NT2/D1 (cell line): ENCODE measurements at regions not wholly inside any gene's neighbourhood (a gene's known extent, or its start where the extent isn't known, plus 50 kb on each side); places are given as distances from the start of the nearest gene placed in this dataset.

Source experiments
- DNase-seq: peaks from one replicate; pipeline ENCODE4 v3.0.0-alpha.2; 2011; ENCODE audit warnings: low read depth, low spot score
- H3K27me3 ChIP-seq: 2 replicates; pipeline ENCODE4 v1.6.0; 2011; ENCODE audit warnings: mild to moderate bottlenecking; ENCODE audit not compliant: insufficient read length, insufficient read depth
- H3K36me3 ChIP-seq: 2 replicates; pipeline ENCODE4 v1.6.1; 2011; ENCODE audit warnings: mild to moderate bottlenecking, low read length, mixed read lengths; ENCODE audit not compliant: insufficient read depth, insufficient read length
- H3K4me1 ChIP-seq: 2 replicates; pipeline ENCODE4 v1.5.1; 2011; ENCODE audit not compliant: insufficient read depth, insufficient read length
- H3K4me3 ChIP-seq: 2 replicates; pipeline ENCODE4 v1.5.1; 2011; ENCODE audit warnings: low read depth; ENCODE audit not compliant: insufficient read length
- H3K9ac ChIP-seq: 2 replicates; pipeline ENCODE4 v1.6.0; 2011; ENCODE audit warnings: low read depth; ENCODE audit not compliant: insufficient read length
- H3K9me3 ChIP-seq: 2 replicates; pipeline ENCODE4 v1.5.1; 2011; ENCODE audit warnings: mild to moderate bottlenecking, low read length; ENCODE audit not compliant: insufficient read depth
- SUZ12 ChIP-seq: IDR thresholded peaks from 2 replicates; pipeline ENCODE4 v1.6.1; 2011; ENCODE audit not compliant: insufficient read length, insufficient read depth; ENCODE audit errors: extremely low read depth
- YY1 ChIP-seq: IDR thresholded peaks from 2 replicates; pipeline ENCODE4 v1.6.1; 2011; ENCODE audit not compliant: insufficient read length, insufficient read depth
- ZNF274 ChIP-seq: IDR thresholded peaks from 2 replicates; pipeline ENCODE4 v1.6.1; 2011; ENCODE audit warnings: mild to moderate bottlenecking, low read depth, low read length

DNA sequence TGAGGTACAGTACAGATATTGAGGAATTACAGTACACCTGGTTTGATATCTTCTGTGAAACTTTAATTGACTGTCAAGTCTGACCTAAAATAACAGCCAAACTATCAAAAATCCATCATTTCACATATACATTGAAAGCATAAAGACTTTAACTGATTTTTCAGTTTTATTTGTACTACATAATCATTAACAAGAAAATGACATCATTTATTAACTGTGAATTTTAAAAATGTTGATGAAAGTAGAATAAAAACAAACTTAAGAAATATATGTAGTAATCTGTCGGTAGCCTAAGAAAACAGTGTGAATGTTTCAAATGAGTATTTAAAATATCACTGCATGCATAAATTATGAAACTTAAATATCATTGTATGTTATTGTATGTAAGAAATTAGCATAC is 836.7 kb upstream of the GHITM start:
- Histone ChIP-seq H3K4me1 (no peaks in the 10 kb centered on the region), H3K9ac (no peak overlapping the region), H3K36me3 (no peaks in the 10 kb centered on the region), H3K9me3 (no peaks in the 10 kb centered on the region), H3K4me3 (no peak overlapping the region), H3K27me3 (no peaks in the 10 kb centered on the region)
- no peak for DNase-seq
- TF ChIP-seq ZNF274 (no peak), YY1 (no peak), SUZ12 (no peak)

GRCh38 chr10:83310688-83311087 is 828.6 kb upstream of the GHITM start:
- TF ChIP-seq SUZ12 (no peak), ZNF274 (no peak), YY1 (no peak)
- no peaks in the 10 kb centered on the region for H3K27me3 ChIP-seq
- no peaks in the 10 kb centered on the region for H3K36me3 ChIP-seq
- H3K4me3 ChIP-seq: no peak overlapping the region
- no peak for DNase-seq
- no peaks in the 10 kb centered on the region for H3K4me1 ChIP-seq
- no peaks in the 10 kb centered on the region for H3K9me3 ChIP-seq
- no peak overlapping the region for H3K9ac ChIP-seq

- Histone ChIP-seq H3K27me3 (no peaks in the 10 kb centered on the region), H3K9ac (no peak overlapping the region), H3K36me3 (no peaks in the 10 kb centered on the region), H3K9me3 (no peaks in the 10 kb centered on the region), H3K4me3 (no peak overlapping the region), H3K4me1 (no peaks in the 10 kb centered on the region)
- no peak for TF ChIP-seq ZNF274
- no peak for TF ChIP-seq SUZ12
- TF ChIP-seq YY1: no peak
- DNase-seq: no peak
Observed at GRCh38 chr10:83312570-83312969, 826.7 kb upstream of the GHITM start.

GRCh38 chr10:83332690-83333089 is 806.6 kb upstream of the GHITM start:
- Histone ChIP-seq H3K9ac (no peak overlapping the region), H3K4me1 (no peaks in the 10 kb centered on the region), H3K9me3 (no peaks in the 10 kb centered on the region), H3K36me3 (no peaks in the 10 kb centered on the region), H3K27me3 (no peaks in the 10 kb centered on the region), H3K4me3 (no peak overlapping the region)
- TF ChIP-seq SUZ12 (no peak), YY1 (no peak)
- no peak for DNase-seq

DNA sequence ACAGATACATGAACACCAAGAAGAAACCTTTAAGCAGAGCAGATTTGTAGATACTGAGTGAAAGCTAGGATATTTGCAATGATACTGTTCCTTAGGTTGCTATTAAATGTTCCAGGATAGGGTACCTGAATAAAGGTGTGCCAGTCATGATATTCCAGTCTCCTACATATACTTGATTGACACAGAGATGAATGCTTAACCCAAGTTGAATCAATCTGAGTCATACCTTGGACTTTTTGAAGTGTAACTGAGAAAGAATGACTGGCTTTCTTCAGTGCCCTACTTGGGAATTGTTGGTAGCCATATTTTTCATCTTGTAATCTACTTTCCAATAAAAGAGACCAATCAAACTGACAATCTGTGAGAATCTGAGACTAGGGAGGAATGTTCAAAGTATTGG is 805.7 kb upstream of the GHITM start:
- Histone ChIP-seq H3K9ac (no peak overlapping the region), H3K4me1 (no peaks in the 10 kb centered on the region), H3K27me3 (no peaks in the 10 kb centered on the region), H3K4me3 (no peak overlapping the region), H3K36me3 (no peaks in the 10 kb centered on the region), H3K9me3 (no peaks in the 10 kb centered on the region)
- TF ChIP-seq SUZ12 (no peak), YY1 (no peak), ZNF274 (no peak)
- DNase-seq: no peak

- H3K4me1 ChIP-seq: no peaks in the 10 kb centered on the region
- no peak overlapping the region for H3K4me3 ChIP-seq
- TF ChIP-seq ZNF274 (no peak), SUZ12 (no peak), YY1 (no peak)
- H3K36me3 ChIP-seq: no peaks in the 10 kb centered on the region
- H3K9ac ChIP-seq: no peak overlapping the region
- H3K9me3 ChIP-seq: peaks cover 5% of the 10 kb centered on the region; the same call in 1 of the 2 replicates
- H3K27me3 ChIP-seq: no peaks in the 10 kb centered on the region
- DNase-seq: no peak
Observed at GRCh38 chr10:83343676-83344075, 795.6 kb upstream of the GHITM start.

GRCh38 chr10:83346266-83346910 is 792.9 kb upstream of the GHITM start:
- peaks cover 5% of the 10 kb centered on the region; the same call in 1 of the 2 replicates for H3K9me3 ChIP-seq
- DNase-seq: no peak
- H3K4me3 ChIP-seq: no peak overlapping the region
- H3K9ac ChIP-seq: no peak overlapping the region
- no peaks in the 10 kb centered on the region for H3K27me3 ChIP-seq
- H3K36me3 ChIP-seq: no peaks in the 10 kb centered on the region
- no peaks in the 10 kb centered on the region for H3K4me1 ChIP-seq
- TF ChIP-seq ZNF274 (no peak), YY1 (no peak)
